Neural progenitor cell (in vitro differentiated cells): ENCODE measurements at regions not wholly inside any gene's neighbourhood (a gene's known extent, or its start where the extent isn't known, plus 50 kb on each side); places are given as distances from the start of the nearest gene placed in this dataset.

Experiments used
- DNase-seq: peaks from one replicate; pipeline ENCODE4 v3.0.0-alpha.2; 2016; ENCODE audit warnings: low spot score
- H2AFZ ChIP-seq: fragments of 200-600 bp; sonication (generic); replicated peaks from 2 replicates; pipeline ENCODE4 v1.6.1; 2016; ENCODE audit warnings: antibody characterized with exemption
- H3F3A ChIP-seq: fragments of 200-600 bp; sonication (generic); 2 replicates; pipeline ENCODE4 v1.6.1; 2016; ENCODE audit warnings: antibody characterized with exemption, low read depth
- H3K27ac ChIP-seq: fragments of 200-600 bp; sonication (generic); 2 replicates; pipeline ENCODE4 v1.5.1; 2016; ENCODE audit warnings: mild to moderate bottlenecking
- H3K27me3 ChIP-seq: fragments of 200-600 bp; sonication (generic); 2 replicates; pipeline ENCODE4 v1.6.1; 2016; ENCODE audit warnings: mild to moderate bottlenecking, moderate library complexity
- H3K36me3 ChIP-seq: fragments of 200-600 bp; sonication (generic); 2 replicates; pipeline ENCODE4 v1.5.1; 2016
- H3K4me1 ChIP-seq: fragments of 200-600 bp; sonication (generic); 2 replicates; pipeline ENCODE4 v1.6.1; 2016; ENCODE audit warnings: mixed run types
- H3K4me2 ChIP-seq: fragments of 200-600 bp; sonication (generic); 2 replicates; pipeline ENCODE4 v1.6.1; 2016
- H3K4me3 ChIP-seq: fragments of 200-600 bp; sonication (generic); 2 replicates; pipeline ENCODE4 v1.5.1; 2016
- H3K79me2 ChIP-seq: fragments of 200-600 bp; sonication (generic); 2 replicates; pipeline ENCODE4 v1.6.1; 2016; ENCODE audit warnings: low read depth
- H3K9ac ChIP-seq: fragments of 200-600 bp; sonication (generic); 2 replicates; pipeline ENCODE4 v1.6.1; 2016
- H3K9me3 ChIP-seq: fragments of 200-600 bp; sonication (generic); 2 replicates; pipeline ENCODE4 v1.5.1; 2016; ENCODE audit warnings: low read depth
- H4K20me1 ChIP-seq: fragments of 200-600 bp; sonication (generic); 2 replicates; pipeline ENCODE4 v1.6.1; 2016; ENCODE audit warnings: low read depth
- H3K27ac Mint-ChIP-seq: 3 replicates; pipeline ENCODE4 v1.8.0; 2021; ENCODE audit warnings: mixed read lengths
- H3K27me3 Mint-ChIP-seq: 2 replicates; pipeline ENCODE4 v1.8.0; 2022; ENCODE audit warnings: low read depth, mild to moderate bottlenecking, inconsistent platforms, moderate library complexity, mixed read lengths; ENCODE audit not compliant: insufficient read depth
- H3K36me3 Mint-ChIP-seq: 3 replicates; pipeline ENCODE4 v1.8.0; 2021; ENCODE audit warnings: mixed read lengths
- H3K4me1 Mint-ChIP-seq: 3 replicates; pipeline ENCODE4 v1.8.0; 2021; ENCODE audit warnings: mixed read lengths
- H3K4me3 Mint-ChIP-seq: 3 replicates; pipeline ENCODE4 v1.8.0; 2021; ENCODE audit warnings: mild to moderate bottlenecking, moderate library complexity, mixed read lengths
- H3K9me3 Mint-ChIP-seq: 3 replicates; pipeline ENCODE4 v1.8.0; 2020; ENCODE audit warnings: mixed read lengths
- EZH2 ChIP-seq: fragments of 200-600 bp; sonication (generic); IDR thresholded peaks from 2 replicates; pipeline ENCODE4 v1.6.1; 2017; ENCODE audit warnings: antibody characterized with exemption, mild to moderate bottlenecking, moderate library complexity
- EZH2phosphoT487 ChIP-seq: fragments of 200-600 bp; sonication (generic); IDR thresholded peaks from 2 replicates; pipeline ENCODE4 v1.6.1; 2017; ENCODE audit warnings: antibody characterized with exemption
- TF ChIP-seq, protein P1 (sequence below): fragments of 200-600 bp; sonication (generic); IDR thresholded peaks from 2 replicates; pipeline ENCODE4 v1.5.1; 2017; ENCODE audit warnings: antibody characterized with exemption, mild to moderate bottlenecking

DNA sequence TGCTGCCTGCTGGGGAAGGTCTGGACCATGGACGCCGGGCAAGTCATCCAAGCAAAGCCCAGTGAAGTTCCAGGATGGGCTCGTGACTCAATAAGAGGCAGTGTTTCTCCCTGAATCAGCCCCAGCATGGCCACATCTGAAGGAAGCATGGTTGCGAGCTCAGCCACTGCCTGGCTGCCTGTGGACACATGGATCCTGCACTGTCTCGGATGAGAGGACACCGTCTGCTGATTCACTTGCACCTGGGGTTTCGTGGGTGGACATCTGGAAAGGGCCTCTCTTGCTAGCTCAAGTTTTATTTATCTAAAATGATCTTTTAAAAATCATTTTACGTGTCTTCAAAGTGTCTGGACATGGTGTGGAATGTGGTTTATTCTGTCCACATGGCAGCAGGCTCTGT lies 224.8 kb upstream of the FN1 start:
- H3K4me1 Mint-ChIP-seq, result peaks cover 6% of the 10 kb centered on the region
- Histone ChIP-seq H2AFZ (no peak overlapping the region), H3K9me3 (no peaks in the 10 kb centered on the region), H3K27me3 (no peaks in the 10 kb centered on the region), H3K36me3 (no peaks in the 10 kb centered on the region), H3K27ac (no peak overlapping the region), H3K9ac (no peak overlapping the region), H3K4me3 (no peak overlapping the region), H3K79me2 (no peaks in the 10 kb centered on the region), H4K20me1 (no peaks in the 10 kb centered on the region), H3F3A (no peaks in the 10 kb centered on the region), H3K4me1 (no peaks in the 10 kb centered on the region), H3K4me2 (no peak overlapping the region)
- TF ChIP-seq, protein P1, sequence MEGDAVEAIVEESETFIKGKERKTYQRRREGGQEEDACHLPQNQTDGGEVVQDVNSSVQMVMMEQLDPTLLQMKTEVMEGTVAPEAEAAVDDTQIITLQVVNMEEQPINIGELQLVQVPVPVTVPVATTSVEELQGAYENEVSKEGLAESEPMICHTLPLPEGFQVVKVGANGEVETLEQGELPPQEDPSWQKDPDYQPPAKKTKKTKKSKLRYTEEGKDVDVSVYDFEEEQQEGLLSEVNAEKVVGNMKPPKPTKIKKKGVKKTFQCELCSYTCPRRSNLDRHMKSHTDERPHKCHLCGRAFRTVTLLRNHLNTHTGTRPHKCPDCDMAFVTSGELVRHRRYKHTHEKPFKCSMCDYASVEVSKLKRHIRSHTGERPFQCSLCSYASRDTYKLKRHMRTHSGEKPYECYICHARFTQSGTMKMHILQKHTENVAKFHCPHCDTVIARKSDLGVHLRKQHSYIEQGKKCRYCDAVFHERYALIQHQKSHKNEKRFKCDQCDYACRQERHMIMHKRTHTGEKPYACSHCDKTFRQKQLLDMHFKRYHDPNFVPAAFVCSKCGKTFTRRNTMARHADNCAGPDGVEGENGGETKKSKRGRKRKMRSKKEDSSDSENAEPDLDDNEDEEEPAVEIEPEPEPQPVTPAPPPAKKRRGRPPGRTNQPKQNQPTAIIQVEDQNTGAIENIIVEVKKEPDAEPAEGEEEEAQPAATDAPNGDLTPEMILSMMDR, result no peak
- TF ChIP-seq EZH2phosphoT487, result no peak
- no peak for TF ChIP-seq EZH2
- DNase-seq, result no peak
- no peak overlapping the region for H3K4me3 Mint-ChIP-seq
- no peaks in the 10 kb centered on the region for H3K36me3 Mint-ChIP-seq
- no peak overlapping the region for H3K27ac Mint-ChIP-seq
- H3K9me3 Mint-ChIP-seq, result peaks cover 7% of the 10 kb centered on the region
- H3K27me3 Mint-ChIP-seq, result peaks cover 8% of the 10 kb centered on the region

DNA sequence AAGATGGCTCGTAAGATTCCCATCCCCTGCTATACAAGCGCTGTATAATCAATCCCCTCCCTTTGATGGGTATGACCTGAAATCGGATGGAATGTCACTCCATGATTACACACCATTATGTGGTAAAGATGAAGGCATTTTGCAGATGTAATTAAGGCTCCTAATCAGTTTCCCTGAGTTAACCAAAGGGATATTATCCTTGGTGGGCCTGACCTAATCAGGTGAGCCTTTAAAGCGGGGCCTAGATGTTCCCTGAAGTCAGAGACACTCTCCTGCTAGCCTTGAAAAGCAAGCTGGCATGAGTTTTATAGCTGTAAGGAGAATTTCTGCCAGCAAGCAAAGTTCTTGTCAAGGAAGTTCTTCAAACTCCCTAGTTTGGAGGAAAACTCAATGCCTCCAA lies 223.8 kb upstream of the FN1 start:
- H3K9me3 Mint-ChIP-seq, result peaks cover 2% of the 10 kb centered on the region
- Histone ChIP-seq H4K20me1 (no peaks in the 10 kb centered on the region), H3K4me1 (no peaks in the 10 kb centered on the region), H3K9ac (no peak overlapping the region), H3K4me3 (no peak overlapping the region), H3K27ac (no peak overlapping the region), H3K27me3 (no peaks in the 10 kb centered on the region), H3K4me2 (no peak overlapping the region), H3K9me3 (no peaks in the 10 kb centered on the region), H3F3A (no peaks in the 10 kb centered on the region), H3K36me3 (no peaks in the 10 kb centered on the region), H3K79me2 (no peaks in the 10 kb centered on the region), H2AFZ (no peak overlapping the region)
- TF ChIP-seq EZH2phosphoT487 (no peak), EZH2 (no peak)
- TF ChIP-seq, protein P1, result no peak
- peaks cover 8% of the 10 kb centered on the region for H3K27me3 Mint-ChIP-seq
- no peaks in the 10 kb centered on the region for H3K36me3 Mint-ChIP-seq
- H3K4me1 Mint-ChIP-seq, result peaks cover 4% of the 10 kb centered on the region
- H3K4me3 Mint-ChIP-seq, result no peak overlapping the region
- DNase-seq, result no peak
- H3K27ac Mint-ChIP-seq, result no peak overlapping the region

DNA sequence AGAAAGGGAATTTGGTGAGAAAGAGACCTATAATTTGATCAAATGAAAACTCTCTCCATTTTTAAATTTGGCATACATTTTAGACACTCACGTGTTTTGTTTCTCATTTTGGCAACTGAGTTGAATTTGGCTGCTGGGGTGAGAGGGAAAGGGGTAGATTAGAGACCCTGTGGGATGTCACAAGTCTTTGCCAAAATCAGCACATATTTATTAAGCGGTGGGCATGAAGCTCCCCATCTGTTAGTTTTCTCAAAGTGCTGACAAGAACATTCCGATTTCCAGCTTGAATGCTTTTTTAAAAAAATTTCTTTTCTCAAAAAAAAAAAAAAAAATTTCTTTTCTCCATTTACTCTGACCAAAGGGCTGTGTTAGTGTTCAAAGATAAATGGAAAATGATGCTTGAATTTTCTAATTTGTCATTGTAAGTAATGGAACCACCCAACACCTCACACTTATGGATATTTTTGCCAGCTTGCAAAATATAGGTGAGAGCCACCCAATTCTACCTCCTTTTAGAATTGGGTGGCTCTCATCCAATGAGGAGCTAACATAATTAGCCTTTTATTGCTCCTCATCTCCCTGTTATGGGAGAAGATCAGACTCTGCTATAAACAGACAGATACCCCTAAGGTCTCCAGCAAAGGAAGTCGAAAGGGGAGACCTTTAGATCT lies 222.9 kb upstream of the FN1 start:
- Histone ChIP-seq H3K9me3 (no peaks in the 10 kb centered on the region), H3K4me3 (no peak overlapping the region), H3K4me2 (no peak overlapping the region), H3F3A (no peaks in the 10 kb centered on the region), H3K27ac (no peak overlapping the region), H3K36me3 (no peaks in the 10 kb centered on the region), H3K9ac (no peak overlapping the region), H3K27me3 (no peaks in the 10 kb centered on the region), H3K4me1 (no peaks in the 10 kb centered on the region), H2AFZ (no peak overlapping the region), H4K20me1 (no peaks in the 10 kb centered on the region), H3K79me2 (no peaks in the 10 kb centered on the region)
- TF ChIP-seq EZH2phosphoT487 (no peak), EZH2 (no peak)
- TF ChIP-seq, protein P1, result no peak
- no peaks in the 10 kb centered on the region for H3K36me3 Mint-ChIP-seq
- H3K9me3 Mint-ChIP-seq, result peaks cover under 1% of the 10 kb centered on the region
- peaks cover 4% of the 10 kb centered on the region for H3K4me1 Mint-ChIP-seq
- no peak overlapping the region for H3K4me3 Mint-ChIP-seq
- H3K27ac Mint-ChIP-seq, result no peak overlapping the region
- no peak for DNase-seq
- peaks cover 8% of the 10 kb centered on the region for H3K27me3 Mint-ChIP-seq
